Activated CD4-positive, alpha-beta T cell treated with anti-CD3 and anti-CD28 coated beads, Interleukin-2, amount 50 U/mL, for 24 hours (primary cell): ENCODE measurements at regions not wholly inside any gene's neighbourhood (a gene's known extent, or its start where the extent isn't known, plus 50 kb on each side); places are given as distances from the start of the nearest gene placed in this dataset.

Source experiments
- DNase-seq, 2 donors: peaks; one replicate each; pipeline ENCODE4 v3.0.0-alpha.2; 2020; ENCODE audit warnings: low read depth in 1 of 2, low spot score in 1 of 2

DNA sequence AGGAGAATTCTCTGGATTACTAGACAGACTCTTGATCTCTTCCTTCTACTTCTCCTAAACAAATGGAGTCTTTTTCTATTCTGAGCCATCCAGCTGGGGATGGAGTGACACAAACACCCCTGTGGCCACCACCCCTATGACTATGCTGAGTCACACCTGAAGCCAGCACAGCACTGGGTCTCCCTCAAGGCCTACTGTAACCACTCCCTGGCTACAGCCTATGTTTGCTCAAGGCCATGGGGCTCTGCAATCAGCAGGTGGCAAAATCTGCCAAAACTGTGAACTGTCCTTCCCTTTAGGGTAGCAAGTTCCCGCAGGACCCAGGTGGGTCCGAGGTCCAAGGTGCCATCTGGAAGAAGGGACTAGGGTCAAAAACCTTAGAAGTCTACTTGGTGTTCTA is 132.3 kb downstream of the TINAG start:
- no peak for DNase-seq

DNA sequence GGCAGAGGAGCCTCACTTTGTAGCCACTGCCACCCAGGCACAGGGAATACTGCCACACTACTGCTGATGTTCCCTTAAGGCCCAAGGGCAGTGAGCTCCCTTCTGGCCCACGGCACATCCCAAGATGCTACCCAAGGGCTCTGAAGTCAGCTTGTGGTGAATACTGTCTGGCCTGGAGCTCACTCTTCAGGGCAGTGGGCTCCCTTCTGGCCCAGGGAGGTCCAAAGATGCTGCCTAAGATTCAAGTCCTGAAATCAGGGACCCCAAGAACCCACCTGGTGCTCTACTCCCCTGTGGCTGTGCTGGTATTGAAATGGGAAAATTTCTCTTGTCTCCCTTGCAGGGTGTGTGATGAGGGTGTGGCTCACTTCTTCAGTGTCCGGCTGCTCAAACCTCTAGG is 132.8 kb downstream of the TINAG start:
- no peak for DNase-seq

- no peak for DNase-seq
These were observed 133.5 kb downstream of the TINAG start for GRCh38 chr6:54441687-54442248.

DNA sequence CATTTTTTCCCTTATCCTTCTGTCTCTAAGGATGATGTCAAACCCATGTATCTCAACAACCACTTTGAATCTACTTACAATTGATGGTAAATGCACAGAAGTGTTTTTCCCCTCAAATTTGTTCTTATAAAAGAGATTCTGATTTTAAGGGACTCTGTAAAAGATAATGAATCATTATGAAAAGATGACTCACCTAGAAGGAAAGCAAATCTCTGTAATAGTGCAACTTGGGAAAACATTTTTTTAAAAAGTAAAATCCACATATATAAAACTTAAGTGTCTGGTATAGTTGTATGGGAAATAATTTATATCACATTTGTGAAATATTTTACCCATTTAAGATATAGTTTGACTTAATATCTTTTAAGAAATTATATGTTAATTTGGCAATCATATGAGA is 137.0 kb downstream of the TINAG start:
- no peak for DNase-seq

- no peak for DNase-seq
These were observed 140.4 kb downstream of the TINAG start for GRCh38 chr6:54448617-54449016.

DNA sequence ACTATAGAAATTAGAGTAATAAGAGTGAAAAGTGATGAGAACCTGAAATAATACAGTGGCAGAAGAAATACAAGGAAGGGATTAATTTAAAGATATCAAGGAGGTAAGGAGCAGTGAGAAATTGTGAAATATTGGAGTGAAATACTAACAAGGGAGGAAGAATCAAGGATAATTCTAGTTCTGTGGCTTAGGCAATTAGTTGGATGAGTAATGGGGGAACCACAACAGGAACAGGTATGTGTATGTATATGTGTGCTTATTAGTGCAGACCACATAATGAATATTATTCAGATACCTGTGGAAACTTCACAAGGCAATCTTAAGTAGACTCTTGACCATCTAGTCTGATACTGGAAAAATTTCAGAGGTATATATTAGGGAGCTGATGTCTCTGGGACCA is 143.3 kb downstream of the TINAG start:
- DNase-seq, result no peak

DNA sequence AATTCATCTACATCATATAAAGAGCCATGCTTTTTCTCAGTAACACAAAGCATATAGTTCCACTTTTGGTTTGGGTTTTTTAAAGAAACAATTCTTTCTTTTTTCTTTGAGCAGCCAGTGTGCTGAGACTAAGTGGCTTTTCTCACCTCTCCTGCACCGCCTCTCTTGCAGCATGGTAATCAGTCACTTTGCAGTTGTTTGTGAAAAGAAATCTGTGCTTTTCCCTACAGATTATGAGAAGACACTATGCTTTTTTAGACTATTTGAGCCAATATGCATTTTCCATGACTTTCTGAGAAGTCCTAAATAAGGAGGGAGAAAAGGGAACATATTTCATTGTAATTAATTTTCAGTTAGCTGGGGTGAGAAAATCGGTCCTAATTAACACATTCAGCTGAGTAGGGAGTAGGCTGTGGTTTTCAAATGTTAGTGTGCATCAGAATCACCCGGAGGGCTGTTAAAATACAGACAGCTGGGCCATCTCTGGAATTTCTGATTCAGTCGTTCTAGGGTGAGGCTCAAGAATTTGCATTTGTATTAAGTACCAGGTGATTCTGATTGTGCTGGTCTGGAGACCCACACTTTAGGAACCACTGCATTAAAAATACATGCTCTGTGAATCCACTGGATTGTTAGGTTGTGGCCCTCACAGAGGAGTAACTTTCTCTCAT is 155.2 kb downstream of the TINAG start:
- DNase-seq, result no peak

GRCh38 chr6:54465649-54466300 is 157.5 kb downstream of the TINAG start:
- DNase-seq, result no peak

DNA sequence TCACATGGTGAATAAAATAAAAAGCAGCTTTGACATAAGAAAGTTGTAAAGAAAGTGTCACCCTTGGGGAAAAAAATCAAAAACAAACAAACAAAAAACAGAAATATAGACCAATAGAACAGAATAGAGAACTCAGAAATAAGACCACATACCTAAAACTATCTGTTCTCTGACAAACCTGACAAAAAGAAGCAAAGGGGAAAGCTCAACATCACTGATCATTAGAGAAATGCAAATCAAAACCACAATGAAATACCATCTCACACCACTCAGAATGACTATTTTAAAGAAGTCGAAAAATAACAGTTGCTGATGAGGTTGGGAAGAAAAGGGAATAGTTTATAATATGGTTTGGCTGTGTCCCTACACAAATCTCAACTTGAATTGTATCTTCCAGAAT is 159.1 kb downstream of the TINAG start:
- DNase-seq, result no peak

- no peak for DNase-seq
These were observed 165.1 kb downstream of the TINAG start for GRCh38 chr6:54473328-54473727.

DNA sequence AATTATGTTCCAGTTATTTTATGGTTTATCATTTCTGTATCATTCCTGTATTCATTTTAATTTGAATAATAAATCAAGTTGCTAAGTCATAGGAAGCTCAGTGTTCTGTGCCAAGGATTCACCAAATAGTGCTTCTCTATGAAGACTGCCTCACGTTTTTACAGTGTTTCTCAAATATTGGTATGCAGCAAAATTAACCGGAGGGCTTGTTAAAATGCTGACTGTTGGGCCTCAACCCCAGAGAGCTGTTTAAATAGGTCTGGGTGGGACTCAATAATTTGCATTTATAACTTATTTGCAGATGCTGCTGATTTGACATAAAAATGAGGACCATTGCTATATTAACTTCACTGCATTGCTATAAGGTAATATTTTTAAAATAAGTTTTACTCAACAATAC is 166.7 kb downstream of the TINAG start:
- DNase-seq, result no peak

GRCh38 chr6:54481091-54481490 is 172.8 kb downstream of the TINAG start:
- DNase-seq, result no peak

DNA sequence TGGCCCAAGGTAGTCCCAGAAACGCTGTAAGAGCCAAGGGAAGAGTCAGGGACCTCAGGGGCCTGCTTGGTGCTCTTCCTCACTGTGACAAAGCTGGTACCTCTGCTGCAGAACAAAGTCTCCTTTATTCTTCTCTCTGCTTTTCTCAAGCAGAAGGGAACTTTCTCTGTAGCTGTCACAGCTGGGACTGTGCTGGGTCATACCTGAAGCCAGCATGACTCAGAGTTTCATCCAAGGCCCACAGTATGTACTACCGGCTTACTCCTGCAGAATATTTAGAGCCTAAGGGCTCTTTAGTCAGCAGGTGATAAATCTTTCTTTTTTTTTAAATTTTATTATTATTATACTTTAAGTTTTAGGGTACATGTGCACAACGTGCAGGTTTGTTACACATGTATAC is 183.2 kb downstream of the TINAG start:
- no peak for DNase-seq

- DNase-seq, result no peak
These were observed 184.9 kb downstream of the TINAG start for GRCh38 chr6:54493138-54493537.

- no peak for DNase-seq
These were observed 194.9 kb downstream of the TINAG start for GRCh38 chr6:54503144-54503543.

- no peak for DNase-seq
These were observed 206.8 kb downstream of the TINAG start for GRCh38 chr6:54515013-54515412.

- DNase-seq, result no peak
These were observed 207.5 kb downstream of the TINAG start for GRCh38 chr6:54515713-54516112.

DNA sequence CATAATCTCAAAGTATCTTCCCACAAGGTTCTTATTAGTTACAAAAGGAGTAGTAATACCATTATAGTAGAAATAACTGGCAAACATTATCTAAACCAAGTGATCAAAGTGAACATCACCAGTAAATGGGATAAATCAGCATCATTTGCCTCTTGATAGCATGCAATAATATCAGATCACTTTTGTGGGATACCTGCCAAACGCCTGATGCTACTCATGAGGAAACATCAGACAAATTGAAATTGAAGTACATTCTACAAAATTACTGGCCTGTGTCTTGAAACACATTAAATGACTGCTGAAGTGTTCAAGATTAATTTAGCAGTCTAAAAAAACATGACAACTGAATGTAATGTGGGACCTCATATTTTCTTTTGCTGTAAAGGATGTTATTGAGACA is 208.1 kb downstream of the TINAG start:
- no peak for DNase-seq

- DNase-seq, result no peak
These were observed 210.9 kb downstream of the TINAG start for GRCh38 chr6:54519161-54519560.

GRCh38 chr6:54525731-54526130 is 217.5 kb downstream of the TINAG start:
- DNase-seq, result no peak

DNA sequence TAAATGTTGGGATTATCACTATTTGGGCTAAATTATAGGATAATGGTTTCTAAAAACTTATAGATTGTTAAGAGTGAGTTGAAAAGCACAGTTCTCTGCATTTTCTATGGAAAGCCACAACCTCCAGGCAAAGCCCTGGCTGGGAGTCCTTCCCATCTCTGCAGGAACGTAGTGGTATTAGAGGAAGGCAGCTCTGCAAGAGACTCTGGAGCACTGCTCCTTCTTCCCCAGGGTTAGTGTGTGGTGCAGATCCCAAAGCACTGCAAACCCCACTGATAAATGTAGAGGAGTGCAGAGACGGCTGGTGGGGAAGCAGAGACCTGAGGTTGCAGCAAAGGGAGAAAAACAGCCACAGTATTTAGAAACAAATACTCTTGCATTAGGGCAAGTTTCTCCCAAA is 225.3 kb downstream of the TINAG start:
- no peak for DNase-seq

DNA sequence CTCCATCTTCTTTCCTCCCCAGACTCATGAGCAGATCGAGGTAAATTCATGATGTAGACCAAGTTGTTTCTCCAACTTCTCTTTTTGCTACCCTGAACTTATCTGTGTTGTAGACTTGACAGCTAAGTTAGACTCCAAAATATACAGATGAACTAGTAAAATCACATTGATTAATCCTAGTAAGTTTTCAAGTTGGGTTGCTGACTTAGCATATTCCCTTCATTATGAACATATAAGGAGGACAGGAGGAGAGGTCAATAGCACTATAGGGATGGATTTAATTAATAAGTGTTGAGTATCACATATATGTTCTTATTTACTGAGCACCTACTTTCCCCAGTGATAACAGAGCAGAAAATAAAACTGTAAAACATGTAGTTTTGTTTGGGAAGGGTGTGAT is 227.3 kb downstream of the TINAG start:
- no peak for DNase-seq

DNA sequence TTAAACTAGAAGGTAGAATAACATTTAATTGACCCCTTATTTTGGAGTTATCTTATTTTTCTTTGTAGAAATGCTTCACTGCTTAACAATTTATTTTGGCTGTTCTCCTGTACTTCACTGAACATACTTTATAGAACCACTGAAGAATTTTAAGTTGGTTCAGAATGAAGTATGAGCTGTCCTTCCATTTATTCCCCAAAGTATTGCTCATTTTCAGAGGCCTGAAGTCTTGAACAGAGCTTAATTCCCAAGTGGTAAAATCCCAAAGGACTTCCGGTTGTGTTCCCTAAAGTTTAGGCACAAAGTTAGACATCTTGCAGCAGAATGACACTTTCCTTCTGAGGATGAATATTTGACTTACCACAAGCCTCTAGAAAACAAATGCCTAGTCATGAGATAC is 233.3 kb downstream of the TINAG start:
- no peak for DNase-seq
